SK-N-SH (cell line): ENCODE measurements at regions not wholly inside any gene's neighbourhood (a gene's known extent, or its start where the extent isn't known, plus 50 kb on each side); places are given as distances from the start of the nearest gene placed in this dataset.
"Not testable (repeated sequence)": the region's sequence is repeated elsewhere in the genome, so short reads cannot be mapped to it uniquely, and the experiment has no call there.

Source experiments
- CTCF ChIA-PET: fragments of 300-600, 350-600 bp; formaldehyde crosslinking; extraction: SDS; loops from one replicate; lab custom pipeline; 2021; lab: Yijun Ruan, JAX
- POLR2A ChIA-PET: fragments of 350-600 bp; sonication (Branson Sonifier 250); formaldehyde crosslinking; extraction: SDS; loops from one replicate; lab custom pipeline; 2020; ENCODE audit warnings: antibody characterized with exemption, inconsistent platforms; lab: Yijun Ruan, JAX
- DNase-seq: peaks from one replicate; pipeline ENCODE4 v3.0.0; 2012
- H2AFZ ChIP-seq: fragments of 200-600 bp; sonication (generic); 2 replicates; pipeline ENCODE4 v1.8.1; 2016; ENCODE audit warnings: antibody characterized with exemption, mild to moderate bottlenecking, low read depth
- H3F3A ChIP-seq: fragments of 200-600 bp; sonication (generic); replicated peaks from 2 replicates; pipeline ENCODE3; 2016; ENCODE audit warnings: antibody characterized with exemption, mild to moderate bottlenecking; ENCODE audit not compliant: insufficient read depth
- H3K27ac ChIP-seq, 2 experiments: fragments of 200-500 bp in 1 of 2; fragments of 200-600 bp in 1 of 2; sonication (Bioruptor generic) in 1 of 2; sonication (generic), shearing (Covaris generic) in 1 of 2; 2 replicates each; pipeline versions ENCODE4 v1.5.1 to v1.6.1; 2014 to 2016; ENCODE audit warnings: low read depth in 2 of 2, inconsistent platforms in 1 of 2, low read length in 1 of 2, mild to moderate bottlenecking in 1 of 2, mixed read lengths in 1 of 2
- H3K27me3 ChIP-seq: fragments of 200-600 bp; sonication (generic), shearing (Covaris generic); 2 replicates; pipeline ENCODE4 v1.6.1; 2016; ENCODE audit warnings: mixed run types; ENCODE audit not compliant: insufficient read depth
- H3K36me3 ChIP-seq, 2 experiments: fragments of 200-500 bp in 1 of 2; fragments of 200-600 bp in 1 of 2; sonication (Bioruptor generic) in 1 of 2; sonication (generic) in 1 of 2; replicated peaks in 1 of 2; 2 replicates each; pipeline versions ENCODE3 to v1.5.1; 2014 to 2016; ENCODE audit warnings: low read length in 1 of 2, mild to moderate bottlenecking in 1 of 2; ENCODE audit not compliant: insufficient read depth in 2 of 2, control insufficient read depth in 1 of 2
- H3K4me1 ChIP-seq, 2 experiments: fragments of 200-500 bp in 1 of 2; fragments of 200-600 bp in 1 of 2; sonication (Bioruptor generic) in 1 of 2; sonication (generic), shearing (Covaris generic) in 1 of 2; 2 replicates each; pipeline versions ENCODE4 v1.5.1 to v1.6.1; 2014 to 2016; ENCODE audit warnings: low read depth in 1 of 2, low read length in 1 of 2, mixed run types in 1 of 2; ENCODE audit not compliant: insufficient read depth in 2 of 2, control insufficient read depth in 1 of 2
- H3K4me2 ChIP-seq: fragments of 200-600 bp; sonication (generic), shearing (Covaris generic); 2 replicates; pipeline ENCODE4 v1.6.1; 2017; ENCODE audit warnings: mixed run types
- H3K4me3 ChIP-seq, 2 experiments: fragments of 200-500 bp in 1 of 2; fragments of 200-600 bp in 1 of 2; sonication (Bioruptor generic) in 1 of 2; sonication (generic), shearing (Covaris generic) in 1 of 2; 2 replicates each; pipeline versions ENCODE4 v1.5.1 to v1.8.1; 2014 to 2016; ENCODE audit warnings: low read depth in 2 of 2, inconsistent platforms in 1 of 2, low read length in 1 of 2, mild to moderate bottlenecking in 1 of 2, mixed read lengths in 1 of 2, moderate library complexity in 1 of 2
- H3K79me2 ChIP-seq: fragments of 200-600 bp; sonication (generic); 2 replicates; pipeline ENCODE4 v1.8.1; 2017; ENCODE audit warnings: mild to moderate bottlenecking; ENCODE audit not compliant: insufficient read depth
- H3K9ac ChIP-seq: fragments of 200-600 bp; sonication (generic); 2 replicates; pipeline ENCODE4 v1.6.1; 2017; ENCODE audit warnings: mixed run types
- H3K9me2 ChIP-seq: fragments of 200-600 bp; sonication (generic); 2 replicates; pipeline ENCODE4 v1.6.1; 2017; ENCODE audit warnings: mixed run types
- H3K9me3 ChIP-seq: fragments of 200-600 bp; sonication (generic); 2 replicates; pipeline ENCODE4 v1.6.1; 2017; ENCODE audit warnings: mixed run types, mild to moderate bottlenecking, moderate library complexity
- H4K20me1 ChIP-seq: fragments of 200-600 bp; sonication (generic); 2 replicates; pipeline ENCODE4 v1.6.1; 2017; ENCODE audit warnings: mild to moderate bottlenecking, mixed run types; ENCODE audit not compliant: insufficient read depth
- EP300 ChIP-seq, 2 experiments: IDR thresholded peaks; 2 replicates each; pipeline versions ENCODE4 v1.4.0 to v1.6.1; 2012; ENCODE audit warnings: borderline replicate concordance in 1 of 2, low read depth in 1 of 2, low read length in 1 of 2
- FOSL2 ChIP-seq: IDR thresholded peaks from 2 replicates; pipeline ENCODE4 v1.4.0; 2012; ENCODE audit warnings: low read depth, mild to moderate bottlenecking, moderate library complexity, borderline replicate concordance
- FOXJ3 ChIP-seq: sonication (generic); formaldehyde crosslinking; IDR thresholded peaks from 2 replicates; pipeline ENCODE4 v1.5.1; 2020; ENCODE audit warnings: mild to moderate bottlenecking, missing genetic modification reagents
- FOXM1 ChIP-seq: IDR thresholded peaks from 2 replicates; pipeline ENCODE4 v1.4.0; 2012; ENCODE audit warnings: low read depth, mild to moderate bottlenecking
- JUND ChIP-seq: IDR thresholded peaks from 2 replicates; pipeline ENCODE4 v1.4.0; 2012
- MXI1 ChIP-seq: IDR thresholded peaks from 2 replicates; pipeline ENCODE4 v1.6.1; 2012; ENCODE audit warnings: mild to moderate bottlenecking, low read depth, low read length, improper control_type of control experiment
- NFIC ChIP-seq: IDR thresholded peaks from 2 replicates; pipeline ENCODE4 v1.4.0; 2012; ENCODE audit warnings: borderline replicate concordance
- POLR2AphosphoS5 ChIP-seq: IDR thresholded peaks from 2 replicates; pipeline ENCODE4 v1.6.1; 2012; ENCODE audit warnings: low read depth, low read length
- RAD21 ChIP-seq: IDR thresholded peaks from 2 replicates; pipeline ENCODE4 v1.6.1; 2012; ENCODE audit warnings: mild to moderate bottlenecking, low read length
- RFX5 ChIP-seq: IDR thresholded peaks from 2 replicates; pipeline ENCODE4 v1.6.1; 2012; ENCODE audit warnings: mild to moderate bottlenecking, improper control_type of control experiment, low read length
- TAF1 ChIP-seq: IDR thresholded peaks from 2 replicates; pipeline ENCODE4 v1.6.1; 2012; ENCODE audit warnings: low read depth, mild to moderate bottlenecking, low read length, moderate library complexity, borderline replicate concordance
- TCF12 ChIP-seq: IDR thresholded peaks from 2 replicates; pipeline ENCODE4 v1.4.0; 2012
- YY1 ChIP-seq: IDR thresholded peaks from 2 replicates; pipeline ENCODE4 v1.4.0; 2012; ENCODE audit warnings: low read depth, mild to moderate bottlenecking
- WGBS: methylation state at CpG from one replicate; pipeline ENCODE4 v1.1.6; 2017; ENCODE audit warnings: low lambda C conversion rate; 5-methylcytosine and 5-hydroxymethylcytosine counted together
- TF ChIP-seq, protein P1 (sequence below): fragments of 150-350 bp; IDR thresholded peaks from 2 replicates; pipeline ENCODE4 v1.6.1; 2017; ENCODE audit warnings: antibody characterized with exemption, low read length, low read depth, borderline replicate concordance

DNA sequence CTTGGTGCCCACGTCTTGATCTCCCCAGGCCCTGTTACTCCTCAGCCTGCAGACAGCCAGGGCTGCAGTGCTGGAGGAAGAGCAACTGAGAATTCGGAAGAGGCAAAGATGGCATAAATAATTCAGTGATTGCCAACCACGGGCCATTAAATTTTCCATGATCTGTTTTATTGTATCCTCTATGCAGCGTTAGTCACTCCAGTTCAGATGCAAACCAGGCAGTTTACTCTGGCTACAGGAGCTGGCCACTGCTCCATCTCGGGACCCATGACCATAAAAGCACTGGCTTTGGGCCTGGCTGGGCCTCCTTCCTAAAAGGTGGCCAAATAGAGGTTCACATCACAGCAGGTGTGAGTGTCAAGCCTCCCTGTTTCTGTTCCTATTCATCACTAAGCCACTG, 137.6 kb upstream of the TLE3 start:
- WGBS: 66% methylated on average over 5 of the region's 5 CpGs
- H3K79me2 ChIP-seq: no peaks in the 10 kb centered on the region
- no peaks in the 10 kb centered on the region for H3K9me2 ChIP-seq
- H3K9me3 ChIP-seq: peaks cover 7% of the 10 kb centered on the region; the same call in 1 of the 2 replicates
- ChIA-PET CTCF (interaction anchor here (0.6 kb wide), 1 partner anchor 733 kb away, joined by 3 read pairs; no protein-coding TSS in a partner anchor), POLR2A (no interaction called here)
- no peaks in the 10 kb centered on the region for H3K27me3 ChIP-seq
- no peak overlapping the region for H2AFZ ChIP-seq
- no peak overlapping the region for H3K4me3 ChIP-seq
- no peaks in the 10 kb centered on the region for H4K20me1 ChIP-seq
- peak overlapping the region in 1 of 2 experiments; percentile 76; a peak in 1 of 4 replicates for H3K27ac ChIP-seq
- H3F3A ChIP-seq: peaks cover 7% of the 10 kb centered on the region
- H3K4me1 ChIP-seq: peaks cover 0 to 14% of the 10 kb centered on the region in 2 experiments; a peak in 2 of 4 replicates
- no peak for DNase-seq
- no peak overlapping the region for H3K4me2 ChIP-seq
- H3K36me3 ChIP-seq: no peaks in the 10 kb centered on the region
- TF ChIP-seq RFX5 (no peak), TCF12 (peak; percentile 11; the same call in 1 of the 2 replicates)
- H3K9ac ChIP-seq: no peak overlapping the region

- Histone ChIP-seq H3K36me3 (no peaks in the 10 kb centered on the region), H3F3A (peaks cover 7% of the 10 kb centered on the region), H2AFZ (no peak overlapping the region), H3K27me3 (no peaks in the 10 kb centered on the region), H3K9me3 (peaks cover 7% of the 10 kb centered on the region; the same call in 1 of the 2 replicates), H3K27ac (no peak overlapping the region), H3K9me2 (no peaks in the 10 kb centered on the region), H4K20me1 (no peaks in the 10 kb centered on the region), H3K4me1 (peaks cover 0 to 14% of the 10 kb centered on the region in 2 experiments; a peak in 2 of 4 replicates)
- 89% methylated on average over 9 of the region's 9 CpGs for WGBS
- POLR2A ChIA-PET: interaction anchor here (0.8 kb wide), 1 partner anchor 106 kb away, joined by 4 read pairs; no protein-coding TSS in a partner anchor
- no peak for DNase-seq
- TF ChIP-seq JUND (no peak), TAF1 (no peak), YY1 (no peak), RFX5 (no peak), FOXJ3 (CRISPR knock-in tag) (no peak), POLR2AphosphoS5 (no peak), RAD21 (no peak), FOSL2 (no peak)
- TF ChIP-seq, protein P1, sequence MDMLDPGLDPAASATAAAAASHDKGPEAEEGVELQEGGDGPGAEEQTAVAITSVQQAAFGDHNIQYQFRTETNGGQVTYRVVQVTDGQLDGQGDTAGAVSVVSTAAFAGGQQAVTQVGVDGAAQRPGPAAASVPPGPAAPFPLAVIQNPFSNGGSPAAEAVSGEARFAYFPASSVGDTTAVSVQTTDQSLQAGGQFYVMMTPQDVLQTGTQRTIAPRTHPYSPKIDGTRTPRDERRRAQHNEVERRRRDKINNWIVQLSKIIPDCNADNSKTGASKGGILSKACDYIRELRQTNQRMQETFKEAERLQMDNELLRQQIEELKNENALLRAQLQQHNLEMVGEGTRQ: no peak
- TF ChIP-seq, all 33 proteins: peak for 0
- Histone ChIP-seq H3K4me2 (no peak overlapping the region), H3K9ac (no peak overlapping the region), H3K79me2 (no peaks in the 10 kb centered on the region), H3K4me3 (no peak overlapping the region)
- CTCF ChIA-PET: no interaction called here
Measured at GRCh38 chr15:70234256-70234905, 136.7 kb upstream of the TLE3 start.

DNA sequence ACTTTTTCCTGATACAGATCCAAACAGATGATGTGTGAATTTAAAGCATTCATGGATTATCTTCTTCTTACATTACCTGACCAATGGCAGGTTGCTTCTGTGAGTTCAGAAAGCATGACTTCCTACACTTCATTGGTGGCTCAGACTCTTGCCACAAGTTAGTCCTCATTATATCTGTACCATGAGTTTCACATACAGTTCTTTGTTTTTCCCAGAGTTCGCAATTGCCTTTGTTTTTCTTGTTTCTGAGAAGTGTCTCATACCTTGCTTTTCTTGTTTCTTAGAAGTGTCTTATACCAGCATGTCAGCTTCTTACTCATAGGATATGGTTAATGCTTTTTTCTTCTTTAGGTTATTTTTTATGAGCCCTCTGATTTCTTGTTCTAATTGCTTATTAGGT, 133.8 kb upstream of the TLE3 start:
- Histone ChIP-seq H3K9me2 (no peaks in the 10 kb centered on the region), H3K9me3 (peaks cover 7% of the 10 kb centered on the region; the same call in 1 of the 2 replicates), H4K20me1 (no peaks in the 10 kb centered on the region), H3F3A (no peaks in the 10 kb centered on the region), H2AFZ (no peak overlapping the region), H3K36me3 (no peaks in the 10 kb centered on the region), H3K4me3 (no peak overlapping the region), H3K4me2 (no peak overlapping the region), H3K79me2 (no peaks in the 10 kb centered on the region), H3K27me3 (no peaks in the 10 kb centered on the region; the same call in 1 of the 2 replicates), H3K9ac (no peak overlapping the region), H3K4me1 (peaks cover 0 to 7% of the 10 kb centered on the region in 2 experiments; a peak in 2 of 4 replicates), H3K27ac (no peak overlapping the region)
- no peak for TF ChIP-seq EP300 (IDR thresholded peaks at IDR 0.05; ENCODE audit: borderline replicate concordance in 1 of 2, low read depth in 1 of 2, low read length in 1 of 2)
- no peak for TF ChIP-seq YY1
- TF ChIP-seq FOXM1: no peak
- TF ChIP-seq NFIC: no peak
- no peak for TF ChIP-seq MXI1
- no peak for TF ChIP-seq POLR2AphosphoS5
- CTCF ChIA-PET: no interaction called here
- no peak for DNase-seq
- POLR2A ChIA-PET: no interaction called here
- WGBS: 67% methylated on average over 1 of the region's 1 CpG

GRCh38 chr15:70227918-70228317, 130.2 kb upstream of the TLE3 start:
- H3K9me3 ChIP-seq, H3K4me3 ChIP-seq, H3K27ac ChIP-seq, DNase-seq, H2AFZ ChIP-seq, H3K4me1 ChIP-seq, H3K9me2 ChIP-seq, H3K36me3 ChIP-seq, H3K9ac ChIP-seq, H3K79me2 ChIP-seq, H3F3A ChIP-seq, H4K20me1 ChIP-seq, H3K27me3 ChIP-seq, H3K4me2 ChIP-seq, POLR2A ChIA-PET: not testable (repeated sequence)
- CTCF ChIA-PET: interaction anchor here (1.1 to 1.3 kb wide), 2 partner anchors 9 to 16 kb away, joined by 3 read pairs; no protein-coding TSS in a partner anchor
- WGBS: 88% methylated on average over 3 of the region's 3 CpGs
